GM18951 (cell line): ENCODE measurements at regions not wholly inside any gene's neighbourhood (a gene's known extent, or its start where the extent isn't known, plus 50 kb on each side); places are given as distances from the start of the nearest gene placed in this dataset.
"Not testable (repeated sequence)": the region's sequence is repeated elsewhere in the genome, so short reads cannot be mapped to it uniquely, and the experiment has no call there.

Experiments used
- POLR2A ChIP-seq: IDR thresholded peaks from 4 replicates; pipeline ENCODE4 v1.6.1; 2011; ENCODE audit warnings: mild to moderate bottlenecking; ENCODE audit not compliant: insufficient read length, insufficient read depth; ENCODE audit errors: extremely low read depth
- in situ Hi-C: fragments of 300-500 bp; cut with MboI; formaldehyde crosslinking; loops from one replicate; pipeline ENCODE4 v1.12.0; 2022; ENCODE audit warnings: low sequenced_read_pairs, mixed read lengths, inconsistent platforms; ENCODE audit not compliant: unreplicated experiment

DNA sequence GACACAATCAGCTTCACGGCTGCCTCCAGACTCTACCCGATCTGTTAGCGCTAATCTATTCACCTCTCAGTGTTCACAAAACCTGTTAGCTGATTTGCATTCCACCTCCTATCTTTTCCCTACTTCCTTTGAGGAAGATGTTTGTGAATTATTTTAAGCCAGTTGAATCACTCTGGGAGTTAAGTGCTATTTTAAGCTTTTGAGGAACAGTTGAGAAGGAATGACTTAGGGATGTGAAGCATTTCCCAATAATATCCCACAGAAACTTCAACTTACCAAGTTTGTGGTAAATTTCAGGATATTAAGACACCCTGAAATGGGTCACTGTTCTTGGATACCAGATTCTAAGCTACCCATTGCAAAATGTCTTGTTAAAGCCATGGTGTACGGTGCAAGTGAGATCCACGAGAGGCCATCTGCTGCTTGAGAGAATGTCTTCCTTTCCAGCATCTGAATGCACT, 145.2 kb upstream of the CITED2 start:
- TF ChIP-seq POLR2A = no peak
- in situ Hi-C loops = no loop called here

DNA sequence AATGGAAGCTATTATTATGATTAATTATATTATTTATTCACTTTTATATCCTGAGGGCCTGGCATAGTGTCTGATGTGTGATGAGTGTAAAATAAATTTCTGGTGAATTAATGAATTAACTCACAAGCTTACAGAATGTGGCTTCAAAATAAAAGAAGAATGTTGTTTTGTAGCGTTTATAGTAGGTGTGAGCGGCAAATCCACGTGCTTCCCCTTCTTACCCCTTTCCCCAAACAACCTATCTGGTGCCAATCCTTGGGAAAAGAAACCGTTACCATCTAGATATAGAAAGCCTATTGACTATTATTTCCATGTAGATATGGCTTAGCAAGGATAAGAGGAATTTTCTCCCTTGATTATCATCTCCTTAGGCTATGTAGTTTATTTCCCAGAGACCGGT, 144.6 kb upstream of the CITED2 start:
- no peak for TF ChIP-seq POLR2A
- in situ Hi-C loops = no loop called here

DNA sequence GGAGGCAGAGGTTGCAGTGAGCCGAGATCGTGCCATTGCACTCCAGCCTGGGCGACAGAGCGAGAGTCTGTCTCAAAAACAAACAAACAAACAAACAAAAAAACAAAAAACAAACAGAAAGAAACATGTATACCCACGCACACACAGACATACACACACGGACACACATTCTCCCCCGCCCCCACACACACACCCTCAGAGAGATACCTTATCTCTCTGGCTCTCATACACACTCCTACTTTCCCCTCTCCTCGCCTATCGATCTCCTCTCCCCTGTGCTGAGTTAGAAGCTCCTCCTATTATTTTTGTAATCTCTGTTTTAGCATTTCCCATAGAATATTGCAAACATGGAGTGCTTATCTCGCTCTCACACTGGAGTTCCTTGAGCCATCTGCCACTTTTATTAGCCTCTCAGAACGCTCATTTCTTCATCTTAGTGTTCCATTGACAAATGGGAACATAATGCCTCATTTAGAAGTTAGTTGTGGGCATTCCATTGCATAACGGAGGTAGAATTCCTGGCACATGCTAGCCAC, 144.2 kb upstream of the CITED2 start:
- TF ChIP-seq POLR2A = no peak
- in situ Hi-C loops = no loop called here

DNA sequence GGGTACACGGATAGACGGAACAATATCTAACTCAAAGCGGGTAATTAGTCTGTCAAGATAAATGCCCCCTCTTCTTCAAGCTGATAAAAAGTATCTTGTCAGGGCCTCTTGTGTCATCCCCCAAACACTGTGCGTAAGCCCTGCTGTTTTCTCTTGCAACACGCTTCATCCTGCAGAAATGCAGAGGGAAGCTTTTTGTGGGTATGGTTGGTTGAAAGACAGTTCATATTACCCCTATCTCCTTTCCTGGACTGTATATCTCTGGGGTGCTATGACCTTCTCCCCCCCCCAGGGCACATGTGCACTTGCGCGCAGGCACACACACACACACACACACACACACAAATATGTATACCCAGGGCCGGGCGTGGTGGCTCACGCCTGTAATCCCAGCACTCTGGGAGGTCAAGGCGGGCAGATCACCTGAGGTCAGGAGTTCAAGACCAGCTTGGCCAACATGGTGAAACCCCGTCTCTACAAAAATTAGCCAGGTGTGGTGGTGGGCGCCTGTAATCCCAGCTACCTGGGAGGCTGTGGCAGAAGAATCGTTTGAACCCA, 143.6 kb upstream of the CITED2 start:
- in situ Hi-C loops = not testable (repeated sequence)

DNA sequence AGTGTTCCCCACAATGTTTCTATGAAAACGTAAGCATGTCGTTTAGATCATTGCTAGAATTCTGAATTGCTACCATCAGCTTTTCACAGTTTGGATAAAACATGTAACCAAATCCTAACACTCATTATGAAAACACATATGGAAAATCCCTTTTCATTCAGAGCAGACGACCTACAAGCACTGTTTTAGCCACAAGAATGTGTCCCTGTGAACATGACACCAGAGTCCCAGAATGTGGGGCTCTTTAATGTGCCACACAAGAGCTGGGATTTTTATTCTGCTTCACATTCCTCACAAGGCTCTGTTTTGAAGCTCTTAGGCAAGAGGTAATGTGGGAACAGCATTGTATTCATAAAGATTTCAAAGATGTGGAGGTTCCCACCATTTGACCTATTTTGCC, 141.1 kb upstream of the CITED2 start:
- in situ Hi-C loops = no loop called here
- TF ChIP-seq POLR2A = no peak

DNA sequence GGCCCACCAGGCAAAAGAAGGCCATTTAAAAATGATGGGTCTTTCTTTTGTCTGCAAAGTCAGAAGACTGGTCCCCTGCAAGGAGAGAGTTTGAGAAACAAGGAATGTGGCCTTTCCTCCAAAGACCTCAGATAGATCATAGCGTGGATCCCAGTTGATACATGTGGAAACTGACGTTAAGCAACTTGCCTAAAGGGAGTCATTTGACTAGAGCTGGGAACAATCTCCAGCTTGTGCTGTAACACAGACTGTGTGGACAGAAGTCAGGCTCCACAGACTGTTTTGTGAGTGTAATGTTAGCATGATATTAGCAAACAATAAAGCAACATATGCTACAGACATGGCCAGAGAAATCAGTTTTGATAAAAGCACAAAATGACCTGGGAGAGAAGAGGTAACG, 140.4 kb upstream of the CITED2 start:
- in situ Hi-C loops = no loop called here
- TF ChIP-seq POLR2A = no peak

DNA sequence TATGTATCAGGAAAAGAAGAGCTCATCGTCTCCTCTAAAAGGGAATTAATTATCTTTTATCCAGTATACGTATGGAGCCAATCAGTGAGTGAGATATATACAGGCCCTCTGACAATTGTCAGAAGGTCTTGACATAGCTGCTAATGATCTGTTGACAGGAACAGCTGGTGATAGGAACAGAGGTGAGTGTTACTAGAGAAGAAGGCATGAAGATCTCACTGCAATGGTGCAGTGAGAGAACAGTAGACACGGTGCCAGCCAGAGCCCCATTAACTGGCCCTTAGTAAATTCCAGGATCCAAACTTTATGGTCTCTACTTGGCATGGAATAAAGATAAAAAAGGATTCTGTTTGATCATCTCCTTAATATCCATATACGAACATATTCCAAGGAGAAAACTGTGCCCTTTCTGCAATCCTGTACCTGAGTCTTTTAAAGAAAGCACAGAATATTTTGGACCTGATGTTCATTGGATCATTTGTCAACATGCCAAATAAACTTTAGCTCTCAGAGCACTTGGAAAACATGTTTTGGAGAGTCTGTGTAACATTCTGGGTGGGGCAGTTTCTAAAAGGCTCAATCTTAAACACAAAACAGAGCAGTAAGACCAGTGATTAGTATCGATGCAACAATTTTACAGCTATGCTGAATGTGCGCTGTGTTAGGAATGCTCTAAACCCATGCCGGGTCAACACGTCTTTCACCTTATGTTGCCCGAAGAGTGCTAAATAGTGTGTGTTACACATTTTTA, 135.8 kb upstream of the CITED2 start:
- in situ Hi-C loops = no loop called here

DNA sequence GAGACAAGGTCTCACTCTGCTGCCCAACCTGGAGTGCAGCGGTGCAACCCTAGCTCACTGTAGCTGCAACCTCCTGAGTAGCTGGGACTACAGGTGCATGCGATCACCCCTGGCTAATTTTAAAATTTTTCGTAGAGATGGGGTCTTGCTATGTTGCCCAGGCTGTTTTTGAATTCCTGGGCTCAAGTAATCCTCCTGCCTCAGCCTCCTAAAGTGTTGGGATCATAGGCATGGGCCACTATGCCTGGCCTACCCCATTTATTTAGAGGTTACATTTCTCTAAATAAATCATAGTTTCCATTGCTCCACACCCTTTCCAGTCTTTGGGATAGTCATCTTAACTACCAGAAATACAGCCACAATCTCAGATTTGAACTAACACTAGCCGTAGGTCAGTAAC, 134.7 kb upstream of the CITED2 start:
- in situ Hi-C loops = no loop called here
- TF ChIP-seq POLR2A = no peak

More for the DNA sequence above, 135.8 kb upstream of the CITED2 start:
- TF ChIP-seq POLR2A = no peak

DNA sequence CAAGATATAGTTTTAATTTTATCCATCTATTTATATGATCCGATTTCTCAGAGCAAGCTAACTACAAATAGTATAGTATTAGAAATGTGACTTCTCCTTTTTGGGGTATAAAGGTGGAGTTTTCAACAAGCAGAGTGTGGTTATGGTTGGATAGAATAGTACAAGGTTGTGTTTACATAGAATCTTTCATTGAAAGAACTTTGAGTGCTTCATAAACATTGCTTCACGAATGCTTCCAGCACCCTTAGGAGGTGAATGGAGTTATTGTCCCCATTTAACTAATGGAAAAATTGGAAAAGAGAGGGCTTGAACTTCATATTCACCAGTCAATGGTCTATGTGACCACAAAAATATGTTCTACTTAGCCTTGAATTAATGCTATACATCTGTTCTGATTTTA, 134.1 kb upstream of the CITED2 start:
- TF ChIP-seq POLR2A = no peak
- in situ Hi-C loops = no loop called here

DNA sequence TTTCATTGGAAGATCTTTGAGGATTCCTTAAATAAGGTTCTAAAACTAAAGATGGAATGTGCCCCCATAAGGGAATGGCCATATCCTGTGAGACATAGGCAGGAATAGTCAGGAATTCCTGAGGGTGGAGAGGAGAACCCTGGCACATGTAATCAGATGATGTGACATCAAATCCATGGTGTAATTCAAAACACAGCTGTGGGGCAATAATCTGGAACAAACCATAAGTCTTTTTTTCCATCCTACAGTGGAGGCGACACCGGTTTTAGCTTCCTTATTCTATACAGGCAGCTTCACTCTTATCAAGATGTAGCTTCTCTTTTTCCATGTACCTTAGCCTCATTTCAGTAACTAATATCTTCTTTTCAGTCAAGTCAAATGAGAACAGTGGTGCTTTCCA, 133.6 kb upstream of the CITED2 start:
- in situ Hi-C loops = no loop called here
- TF ChIP-seq POLR2A = no peak

DNA sequence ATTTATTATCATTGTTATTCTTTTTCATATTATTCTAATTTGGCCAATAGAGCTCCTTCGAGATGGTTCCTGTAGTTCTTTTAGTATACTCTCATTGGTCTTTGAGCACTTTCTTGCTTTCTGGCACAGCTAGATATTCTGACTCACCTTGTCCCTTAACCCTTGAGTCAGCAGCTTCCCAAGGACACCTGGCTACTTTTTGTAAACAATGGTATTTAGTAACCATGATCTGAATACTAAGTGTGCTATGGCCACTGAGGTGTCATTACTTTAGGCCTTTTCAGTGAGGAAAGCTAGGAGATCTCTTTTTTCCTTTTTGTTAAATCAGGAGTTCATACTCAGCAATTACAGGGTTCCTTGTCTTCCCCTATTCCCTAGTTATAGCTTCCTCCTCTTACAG, 126.5 kb upstream of the CITED2 start:
- in situ Hi-C loops = no loop called here
- no peak for TF ChIP-seq POLR2A

DNA sequence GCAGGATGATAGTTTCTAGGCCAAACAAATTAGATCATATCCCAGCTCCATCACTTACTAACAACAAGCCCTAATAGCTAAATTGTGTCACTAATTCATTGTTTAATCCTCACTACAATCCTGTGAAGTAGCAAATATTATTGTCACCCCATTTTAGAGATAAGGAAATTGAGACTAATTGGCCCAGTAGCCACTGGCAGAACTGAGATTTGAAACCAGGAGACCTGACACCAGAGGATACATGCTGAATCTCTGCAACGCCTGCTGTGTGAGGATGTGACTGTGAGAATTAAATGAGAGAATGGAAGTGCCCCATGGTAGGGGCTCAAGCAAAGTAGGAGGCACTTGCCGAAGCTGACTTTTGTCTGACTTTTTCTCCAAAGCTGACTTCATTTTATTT, 124.3 kb upstream of the CITED2 start:
- in situ Hi-C loops = no loop called here
- no peak for TF ChIP-seq POLR2A

DNA sequence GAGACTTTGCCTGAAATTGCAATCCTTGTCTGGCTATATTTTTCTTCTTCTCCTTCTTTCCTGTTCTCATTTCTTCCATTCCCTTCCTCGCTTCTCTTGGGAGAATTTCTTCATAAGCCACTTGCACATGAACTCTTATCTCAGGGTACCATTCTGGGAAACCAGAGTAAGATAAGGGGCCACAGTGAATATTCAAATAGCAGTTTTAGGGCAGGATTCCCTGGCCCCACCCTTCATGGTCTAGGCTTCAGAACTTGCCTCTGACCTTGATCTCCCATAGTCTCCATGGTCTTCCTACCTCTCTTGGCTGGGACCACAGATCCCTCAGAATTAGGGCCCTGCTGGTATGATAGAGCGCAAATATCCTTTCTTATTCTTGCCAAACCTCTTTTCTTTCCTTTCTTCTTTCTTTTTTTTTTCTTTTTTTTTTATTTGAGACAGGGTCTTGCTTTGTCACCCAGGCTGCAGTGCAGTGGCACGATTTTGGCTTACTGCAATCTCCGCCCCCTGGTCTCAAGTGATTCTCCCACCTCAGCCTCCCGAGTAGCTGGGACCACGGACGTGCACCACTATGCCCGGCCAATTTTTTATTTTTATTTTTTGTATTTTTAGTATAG, 123.0 kb upstream of the CITED2 start:
- no peak for TF ChIP-seq POLR2A
- in situ Hi-C loops = no loop called here
